DMS79 (cell line): ENCODE measurements at regions not wholly inside any gene's neighbourhood (a gene's known extent, or its start where the extent isn't known, plus 50 kb on each side); places are given as distances from the start of the nearest gene placed in this dataset.
"Not testable (repeated sequence)": the region's sequence is repeated elsewhere in the genome, so short reads cannot be mapped to it uniquely, and the experiment has no call there.

ENCODE experiments used
- DNase-seq: peaks from one replicate; lab custom pipeline; 2025; lab: John Stamatoyannopoulos, UW

GRCh38 chr2:52542297-52542696, 1225.3 kb upstream of the CHAC2 start:
- DNase-seq: no peak

- DNase-seq: no peak
These were observed 1228.3 kb upstream of the CHAC2 start for GRCh38 chr2:52539026-52539970.

GRCh38 chr2:52537588-52537987, 1230.0 kb upstream of the CHAC2 start:
- no peak for DNase-seq

- DNase-seq: no peak
These were observed 1230.6 kb upstream of the CHAC2 start for GRCh38 chr2:52536929-52537460.

- DNase-seq: no peak
These were observed 1234.6 kb upstream of the CHAC2 start for GRCh38 chr2:52532956-52533355.

- no peak for DNase-seq
These were observed 1240.9 kb upstream of the CHAC2 start for GRCh38 chr2:52526735-52527134.

- DNase-seq: no peak
These were observed 1247.0 kb upstream of the CHAC2 start for GRCh38 chr2:52520644-52521043.

GRCh38 chr2:52518678-52519077, 1248.9 kb upstream of the CHAC2 start:
- DNase-seq: no peak

- DNase-seq: no peak
These were observed 1254.8 kb upstream of the CHAC2 start for GRCh38 chr2:52512760-52513159.

- DNase-seq: no peak
These were observed 1257.2 kb upstream of the CHAC2 start for GRCh38 chr2:52510432-52510831.

GRCh38 chr2:52502476-52502860, 1265.1 kb upstream of the CHAC2 start:
- no peak for DNase-seq

- no peak for DNase-seq
These were observed 1265.7 kb upstream of the CHAC2 start for GRCh38 chr2:52501715-52502475.

- DNase-seq: no peak
These were observed 1267.0 kb upstream of the CHAC2 start for GRCh38 chr2:52500561-52500960.

GRCh38 chr2:52498077-52498750, 1269.4 kb upstream of the CHAC2 start:
- DNase-seq: no peak

GRCh38 chr2:52495816-52496215, 1271.8 kb upstream of the CHAC2 start:
- no peak for DNase-seq

GRCh38 chr2:52477166-52477565, 1290.4 kb upstream of the CHAC2 start:
- no peak for DNase-seq

- no peak for DNase-seq
These were observed 1292.0 kb upstream of the CHAC2 start for GRCh38 chr2:52475590-52475989.

GRCh38 chr2:52474091-52474490, 1293.5 kb upstream of the CHAC2 start:
- no peak for DNase-seq

- peak; percentile 57 for DNase-seq
These were observed 1294.1 kb upstream of the CHAC2 start for GRCh38 chr2:52473526-52473925.

- DNase-seq: not testable (repeated sequence)
These were observed 1297.1 kb upstream of the CHAC2 start for GRCh38 chr2:52470457-52470856.

- DNase-seq: no peak
These were observed 1300.4 kb upstream of the CHAC2 start for GRCh38 chr2:52467189-52467588.

GRCh38 chr2:52465287-52465686, 1302.3 kb upstream of the CHAC2 start:
- DNase-seq: no peak
